KMS-11 (cell line): ENCODE measurements at regions not wholly inside any gene's neighbourhood (a gene's known extent, or its start where the extent isn't known, plus 50 kb on each side); places are given as distances from the start of the nearest gene placed in this dataset.

Source experiments
- H2AFZ ChIP-seq: fragments of 200-600 bp; sonication (generic); 2 replicates; pipeline ENCODE4 v1.6.1; 2016; ENCODE audit warnings: antibody characterized with exemption, mixed run types, low read depth
- H3K27ac ChIP-seq: fragments of 200-600 bp; sonication (generic); 2 replicates; pipeline ENCODE4 v1.6.1; 2016; ENCODE audit warnings: mild to moderate bottlenecking, mixed run types
- H3K27me3 ChIP-seq: fragments of 200-600 bp; sonication (generic); 2 replicates; pipeline ENCODE4 v1.6.1; 2017; ENCODE audit warnings: mild to moderate bottlenecking, low read depth, mixed run types, moderate library complexity; ENCODE audit not compliant: insufficient read depth
- H3K36me3 ChIP-seq: fragments of 200-600 bp; sonication (generic); 2 replicates; pipeline ENCODE4 v1.6.1; 2017; ENCODE audit warnings: mild to moderate bottlenecking, mixed run types; ENCODE audit not compliant: insufficient read depth
- H3K4me1 ChIP-seq: fragments of 200-600 bp; sonication (generic); 2 replicates; pipeline ENCODE4 v1.6.1; 2016; ENCODE audit warnings: mild to moderate bottlenecking, low read depth, mixed run types; ENCODE audit not compliant: poor library complexity, severe bottlenecking
- H3K4me2 ChIP-seq: fragments of 200-600 bp; sonication (generic); 2 replicates; pipeline ENCODE4 v1.7.0; 2016; ENCODE audit warnings: mild to moderate bottlenecking, mixed run types
- H3K4me3 ChIP-seq: fragments of 200-600 bp; sonication (generic); IDR thresholded peaks from 2 replicates; pipeline ENCODE4 v1.6.1; 2017; ENCODE audit warnings: low read depth, low read length, mixed read lengths; ENCODE audit not compliant: insufficient read depth
- H3K79me2 ChIP-seq: fragments of 200-600 bp; sonication (generic); 2 replicates; pipeline ENCODE4 v1.6.1; 2016; ENCODE audit warnings: low read depth, mixed run types; ENCODE audit not compliant: insufficient read depth
- H3K9ac ChIP-seq: fragments of 200-600 bp; sonication (generic); 2 replicates; pipeline ENCODE4 v1.6.1; 2016; ENCODE audit warnings: mild to moderate bottlenecking, mixed run types
- H4K20me1 ChIP-seq: fragments of 200-600 bp; sonication (generic); 2 replicates; pipeline ENCODE4 v1.6.1; 2016; ENCODE audit warnings: mild to moderate bottlenecking, mixed run types; ENCODE audit not compliant: insufficient read depth
- TF ChIP-seq, protein P1 (sequence below): fragments of 200-600 bp; sonication (generic); conservative IDR thresholded peaks from 2 replicates; pipeline ENCODE4 v1.6.1; 2017; ENCODE audit warnings: low read depth, mild to moderate bottlenecking, antibody characterized with exemption, low read length, moderate library complexity, mixed read lengths

DNA sequence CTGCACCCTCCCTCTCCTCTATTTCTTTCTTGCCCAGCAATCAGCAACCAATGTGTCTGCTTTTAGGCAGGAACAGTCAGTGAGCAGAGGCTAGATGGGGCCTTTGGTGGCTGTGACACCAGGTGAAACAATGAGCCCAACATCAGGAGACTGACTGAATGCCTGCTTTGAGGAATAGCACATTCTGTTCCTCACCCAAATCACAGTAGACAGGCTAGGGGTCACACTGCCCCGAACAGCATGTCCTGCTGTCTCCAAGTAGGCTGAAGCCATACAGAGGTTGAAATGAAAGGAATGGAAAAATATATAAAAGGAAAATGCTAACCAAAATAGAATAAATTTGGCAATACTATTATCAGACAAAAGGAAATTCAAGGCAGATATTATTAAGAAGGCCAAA, 122.5 kb upstream of the GDNF start:
- H3K36me3 ChIP-seq = no peaks in the 10 kb centered on the region
- no peak overlapping the region for H3K4me2 ChIP-seq
- TF ChIP-seq, protein P1, sequence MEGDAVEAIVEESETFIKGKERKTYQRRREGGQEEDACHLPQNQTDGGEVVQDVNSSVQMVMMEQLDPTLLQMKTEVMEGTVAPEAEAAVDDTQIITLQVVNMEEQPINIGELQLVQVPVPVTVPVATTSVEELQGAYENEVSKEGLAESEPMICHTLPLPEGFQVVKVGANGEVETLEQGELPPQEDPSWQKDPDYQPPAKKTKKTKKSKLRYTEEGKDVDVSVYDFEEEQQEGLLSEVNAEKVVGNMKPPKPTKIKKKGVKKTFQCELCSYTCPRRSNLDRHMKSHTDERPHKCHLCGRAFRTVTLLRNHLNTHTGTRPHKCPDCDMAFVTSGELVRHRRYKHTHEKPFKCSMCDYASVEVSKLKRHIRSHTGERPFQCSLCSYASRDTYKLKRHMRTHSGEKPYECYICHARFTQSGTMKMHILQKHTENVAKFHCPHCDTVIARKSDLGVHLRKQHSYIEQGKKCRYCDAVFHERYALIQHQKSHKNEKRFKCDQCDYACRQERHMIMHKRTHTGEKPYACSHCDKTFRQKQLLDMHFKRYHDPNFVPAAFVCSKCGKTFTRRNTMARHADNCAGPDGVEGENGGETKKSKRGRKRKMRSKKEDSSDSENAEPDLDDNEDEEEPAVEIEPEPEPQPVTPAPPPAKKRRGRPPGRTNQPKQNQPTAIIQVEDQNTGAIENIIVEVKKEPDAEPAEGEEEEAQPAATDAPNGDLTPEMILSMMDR = no peak
- no peak overlapping the region for H3K27ac ChIP-seq
- no peak overlapping the region for H3K9ac ChIP-seq
- H2AFZ ChIP-seq = no peak overlapping the region
- H3K4me1 ChIP-seq = no peaks in the 10 kb centered on the region
- no peaks in the 10 kb centered on the region for H3K27me3 ChIP-seq
- H3K79me2 ChIP-seq = no peaks in the 10 kb centered on the region
- no peak overlapping the region for H3K4me3 ChIP-seq
- no peaks in the 10 kb centered on the region for H4K20me1 ChIP-seq

DNA sequence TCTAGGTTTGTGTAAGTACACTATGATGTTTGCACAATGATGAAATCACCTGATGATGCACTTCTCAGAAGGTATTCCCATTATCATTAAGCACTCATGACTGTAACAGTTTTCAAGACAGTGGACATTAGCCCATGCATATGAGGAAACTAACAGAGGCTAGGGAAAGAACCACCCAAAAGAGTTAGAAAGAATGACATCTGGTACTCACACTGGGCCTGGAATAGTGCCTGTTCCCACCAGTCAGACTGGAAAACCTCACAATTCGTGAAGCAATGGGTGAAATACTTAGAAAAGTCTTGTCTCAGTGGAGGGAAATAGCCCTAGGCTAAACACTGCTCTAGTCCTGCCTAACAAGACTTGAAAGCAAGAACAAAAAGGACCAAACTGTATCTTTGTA, 117.4 kb upstream of the GDNF start:
- H3K9ac ChIP-seq = no peak overlapping the region
- no peak overlapping the region for H3K27ac ChIP-seq
- H3K4me2 ChIP-seq = no peak overlapping the region
- TF ChIP-seq, protein P1 = no peak
- H3K4me3 ChIP-seq = no peak overlapping the region
- H3K27me3 ChIP-seq = no peaks in the 10 kb centered on the region
- no peaks in the 10 kb centered on the region for H3K4me1 ChIP-seq
- no peaks in the 10 kb centered on the region for H3K36me3 ChIP-seq
- no peaks in the 10 kb centered on the region for H4K20me1 ChIP-seq
- H3K79me2 ChIP-seq = no peaks in the 10 kb centered on the region
- no peak overlapping the region for H2AFZ ChIP-seq

DNA sequence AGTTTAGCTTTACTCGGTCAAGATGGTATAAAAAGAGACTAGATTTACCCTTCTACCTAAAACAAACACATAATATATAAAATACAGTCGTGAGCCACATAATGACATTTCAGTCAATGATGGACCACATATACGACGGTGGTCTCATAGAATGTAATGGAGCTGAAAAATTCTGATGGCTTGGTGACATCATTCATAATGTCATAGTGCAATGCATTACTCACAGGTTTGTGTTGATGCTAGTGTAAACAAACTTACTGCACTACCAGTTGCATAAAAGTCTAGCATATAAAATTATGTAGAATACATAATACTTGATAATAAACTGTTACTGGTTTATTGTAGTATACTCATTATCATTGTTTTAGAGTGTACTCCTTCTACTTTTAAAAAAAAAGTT, 115.9 kb upstream of the GDNF start:
- H3K9ac ChIP-seq = no peak overlapping the region
- H3K27ac ChIP-seq = no peak overlapping the region
- H3K4me3 ChIP-seq = no peak overlapping the region
- TF ChIP-seq, protein P1 = no peak
- H3K4me1 ChIP-seq = no peaks in the 10 kb centered on the region
- H4K20me1 ChIP-seq = no peaks in the 10 kb centered on the region
- H3K27me3 ChIP-seq = no peaks in the 10 kb centered on the region
- H3K79me2 ChIP-seq = no peaks in the 10 kb centered on the region
- no peaks in the 10 kb centered on the region for H3K36me3 ChIP-seq
- no peak overlapping the region for H3K4me2 ChIP-seq
- no peak overlapping the region for H2AFZ ChIP-seq

DNA sequence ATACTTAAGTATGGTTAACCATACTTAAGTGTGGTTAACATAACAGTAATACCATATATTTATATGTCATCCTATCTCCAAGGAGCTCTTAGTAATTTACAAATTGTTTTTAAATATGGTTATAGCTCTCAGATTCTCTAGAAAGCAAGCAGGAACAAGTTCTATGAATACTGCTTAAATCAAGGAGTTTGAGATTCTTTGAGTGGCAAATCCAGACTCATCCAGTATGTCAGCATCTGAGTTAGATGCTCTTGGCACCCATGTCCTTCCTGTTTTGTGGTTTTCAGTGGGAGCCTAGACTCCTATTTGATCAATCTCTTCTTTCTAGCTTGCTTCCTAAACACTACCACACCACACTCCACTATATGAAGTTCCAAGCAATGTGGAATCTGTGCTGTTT, 114.7 kb upstream of the GDNF start:
- Histone ChIP-seq H3K4me2 (no peak overlapping the region), H3K79me2 (no peaks in the 10 kb centered on the region), H3K36me3 (no peaks in the 10 kb centered on the region), H3K27ac (no peak overlapping the region), H2AFZ (no peak overlapping the region), H3K4me1 (no peaks in the 10 kb centered on the region), H4K20me1 (no peaks in the 10 kb centered on the region), H3K9ac (no peak overlapping the region), H3K4me3 (no peak overlapping the region), H3K27me3 (no peaks in the 10 kb centered on the region)
- TF ChIP-seq, protein P1 = no peak
